ENCODE measurements at regions not wholly inside any gene's neighbourhood (a gene's known extent, or its start where the extent isn't known, plus 50 kb on each side); places are given as distances from the start of the nearest gene placed in this dataset.

GRCh38 chr13:21979161-21979806 is 308.4 kb downstream of the FGF9 start:
- H3K4me1 Mint-ChIP-seq (ENCODE audit: low read depth, unreplicated experiment) = peaks cover 11% of the 10 kb centered on the region
- no peak for FAIRE-seq

GRCh38 chr13:21980049-21980448 is 309.2 kb downstream of the FGF9 start:
- H3K27ac Mint-ChIP-seq (ENCODE audit: unreplicated experiment) = no peak overlapping the region
- no peaks in the 10 kb centered on the region for H3K9me3 Mint-ChIP-seq (ENCODE audit: unreplicated experiment)
- H3K9me3 ChIP-seq (ENCODE audit: insufficient read depth, low read depth, low read length) = peaks cover 4% of the 10 kb centered on the region
- H3K4me3 ChIP-seq (ENCODE audit: insufficient read depth, low read depth, low read length) = no peak overlapping the region
- no peak overlapping the region for H3K4me2 ChIP-seq (ENCODE audit: low read length)
- H3K4me3 Mint-ChIP-seq (ENCODE audit: unreplicated experiment) = no peak overlapping the region
- no peaks in the 10 kb centered on the region for H3K36me3 Mint-ChIP-seq (ENCODE audit: low read depth, unreplicated experiment)
- H3K4me1 Mint-ChIP-seq (ENCODE audit: low read depth, unreplicated experiment) = peaks cover 11% of the 10 kb centered on the region
- H3K27ac ChIP-seq (ENCODE audit: low read depth, low read length) = no peak overlapping the region
- no peaks in the 10 kb centered on the region for H3K79me2 ChIP-seq (ENCODE audit: insufficient read depth, low read length)
- no peaks in the 10 kb centered on the region for H4K20me1 ChIP-seq (ENCODE audit: insufficient read depth, low read length)
- no peak overlapping the region for H3K9ac ChIP-seq (ENCODE audit: low read length)
- DNase-seq (ENCODE audit: low read depth) = no peak
- H3K4me1 ChIP-seq (ENCODE audit: insufficient read depth, low read length) = no peaks in the 10 kb centered on the region
- no peak for FAIRE-seq
- H2AFZ ChIP-seq (ENCODE audit: low read depth, low read length) = no peak overlapping the region
- H3K36me3 ChIP-seq (ENCODE audit: insufficient read depth, low read length) = no peaks in the 10 kb centered on the region
- peaks cover 15% of the 10 kb centered on the region for H3K27me3 Mint-ChIP-seq (ENCODE audit: low read depth, unreplicated experiment)
- H3K27me3 ChIP-seq (ENCODE audit: insufficient read depth, low read length) = no peaks in the 10 kb centered on the region
- TF ChIP-seq, protein P1, sequence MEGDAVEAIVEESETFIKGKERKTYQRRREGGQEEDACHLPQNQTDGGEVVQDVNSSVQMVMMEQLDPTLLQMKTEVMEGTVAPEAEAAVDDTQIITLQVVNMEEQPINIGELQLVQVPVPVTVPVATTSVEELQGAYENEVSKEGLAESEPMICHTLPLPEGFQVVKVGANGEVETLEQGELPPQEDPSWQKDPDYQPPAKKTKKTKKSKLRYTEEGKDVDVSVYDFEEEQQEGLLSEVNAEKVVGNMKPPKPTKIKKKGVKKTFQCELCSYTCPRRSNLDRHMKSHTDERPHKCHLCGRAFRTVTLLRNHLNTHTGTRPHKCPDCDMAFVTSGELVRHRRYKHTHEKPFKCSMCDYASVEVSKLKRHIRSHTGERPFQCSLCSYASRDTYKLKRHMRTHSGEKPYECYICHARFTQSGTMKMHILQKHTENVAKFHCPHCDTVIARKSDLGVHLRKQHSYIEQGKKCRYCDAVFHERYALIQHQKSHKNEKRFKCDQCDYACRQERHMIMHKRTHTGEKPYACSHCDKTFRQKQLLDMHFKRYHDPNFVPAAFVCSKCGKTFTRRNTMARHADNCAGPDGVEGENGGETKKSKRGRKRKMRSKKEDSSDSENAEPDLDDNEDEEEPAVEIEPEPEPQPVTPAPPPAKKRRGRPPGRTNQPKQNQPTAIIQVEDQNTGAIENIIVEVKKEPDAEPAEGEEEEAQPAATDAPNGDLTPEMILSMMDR (IDR thresholded peaks at IDR 0.05; ENCODE audit: insufficient read depth, low read depth, low read length) = no peak
- TF ChIP-seq EZH2 (IDR thresholded peaks at IDR 0.05; ENCODE audit: insufficient read depth, low read length) = no peak

More at GRCh38 chr13:21979161-21979806, 308.4 kb downstream of the FGF9 start:
- Histone ChIP-seq H3K27me3 (ENCODE audit: insufficient read depth, low read length) (no peaks in the 10 kb centered on the region), H4K20me1 (ENCODE audit: insufficient read depth, low read length) (no peaks in the 10 kb centered on the region), H3K9me3 (ENCODE audit: insufficient read depth, low read depth, low read length) (peaks cover 4% of the 10 kb centered on the region), H3K36me3 (ENCODE audit: insufficient read depth, low read length) (no peaks in the 10 kb centered on the region), H3K9ac (ENCODE audit: low read length) (no peak overlapping the region), H3K79me2 (ENCODE audit: insufficient read depth, low read length) (no peaks in the 10 kb centered on the region), H3K4me1 (ENCODE audit: insufficient read depth, low read length) (no peaks in the 10 kb centered on the region), H2AFZ (ENCODE audit: low read depth, low read length) (no peak overlapping the region), H3K4me2 (ENCODE audit: low read length) (no peak overlapping the region), H3K27ac (ENCODE audit: low read depth, low read length) (no peak overlapping the region), H3K4me3 (ENCODE audit: insufficient read depth, low read depth, low read length) (no peak overlapping the region)
- Mint-ChIP-seq H3K9me3 (ENCODE audit: unreplicated experiment) (no peaks in the 10 kb centered on the region), H3K27ac (ENCODE audit: unreplicated experiment) (no peak overlapping the region), H3K36me3 (ENCODE audit: low read depth, unreplicated experiment) (no peaks in the 10 kb centered on the region), H3K4me3 (ENCODE audit: unreplicated experiment) (no peak overlapping the region), H3K27me3 (ENCODE audit: low read depth, unreplicated experiment) (peaks cover 15% of the 10 kb centered on the region)
- TF ChIP-seq, protein P1 (IDR thresholded peaks at IDR 0.05; ENCODE audit: insufficient read depth, low read depth, low read length) = no peak
- TF ChIP-seq EZH2 (IDR thresholded peaks at IDR 0.05; ENCODE audit: insufficient read depth, low read length) = no peak
- DNase-seq (ENCODE audit: low read depth) = no peak

- H2AFZ ChIP-seq (ENCODE audit: low read depth, low read length) = no peak overlapping the region
- no peak overlapping the region for H3K4me3 ChIP-seq (ENCODE audit: insufficient read depth, low read depth, low read length)
- FAIRE-seq (no peak), DNase-seq (ENCODE audit: low read depth) (no peak)
- TF ChIP-seq, protein P1 (IDR thresholded peaks at IDR 0.05; ENCODE audit: insufficient read depth, low read depth, low read length) = no peak
- no peak for TF ChIP-seq EZH2 (IDR thresholded peaks at IDR 0.05; ENCODE audit: insufficient read depth, low read length)
- no peaks in the 10 kb centered on the region for H3K9me3 ChIP-seq (ENCODE audit: insufficient read depth, low read depth, low read length)
- H3K79me2 ChIP-seq (ENCODE audit: insufficient read depth, low read length) = no peaks in the 10 kb centered on the region
- no peaks in the 10 kb centered on the region for H3K36me3 Mint-ChIP-seq (ENCODE audit: low read depth, unreplicated experiment)
- H3K9ac ChIP-seq (ENCODE audit: low read length) = no peak overlapping the region
- peaks cover 4% of the 10 kb centered on the region for H3K9me3 Mint-ChIP-seq (ENCODE audit: unreplicated experiment)
- H3K4me3 Mint-ChIP-seq (ENCODE audit: unreplicated experiment) = no peak overlapping the region
- H3K4me1 Mint-ChIP-seq (ENCODE audit: low read depth, unreplicated experiment) = peaks cover 5% of the 10 kb centered on the region
- H3K27me3 Mint-ChIP-seq (ENCODE audit: low read depth, unreplicated experiment) = peaks cover 4% of the 10 kb centered on the region
- no peaks in the 10 kb centered on the region for H3K27me3 ChIP-seq (ENCODE audit: insufficient read depth, low read length)
- H3K27ac Mint-ChIP-seq (ENCODE audit: unreplicated experiment) = no peak overlapping the region
- H4K20me1 ChIP-seq (ENCODE audit: insufficient read depth, low read length) = no peaks in the 10 kb centered on the region
- H3K4me2 ChIP-seq (ENCODE audit: low read length) = no peak overlapping the region
- H3K36me3 ChIP-seq (ENCODE audit: insufficient read depth, low read length) = no peaks in the 10 kb centered on the region
- H3K27ac ChIP-seq (ENCODE audit: low read depth, low read length) = no peak overlapping the region
- H3K4me1 ChIP-seq (ENCODE audit: insufficient read depth, low read length) = no peaks in the 10 kb centered on the region
Measured at GRCh38 chr13:21984156-21984555, 313.3 kb downstream of the FGF9 start.
